ENCODE measurements at regions not wholly inside any gene's neighbourhood (a gene's known extent, or its start where the extent isn't known, plus 50 kb on each side); places are given as distances from the start of the nearest gene placed in this dataset.

DNA sequence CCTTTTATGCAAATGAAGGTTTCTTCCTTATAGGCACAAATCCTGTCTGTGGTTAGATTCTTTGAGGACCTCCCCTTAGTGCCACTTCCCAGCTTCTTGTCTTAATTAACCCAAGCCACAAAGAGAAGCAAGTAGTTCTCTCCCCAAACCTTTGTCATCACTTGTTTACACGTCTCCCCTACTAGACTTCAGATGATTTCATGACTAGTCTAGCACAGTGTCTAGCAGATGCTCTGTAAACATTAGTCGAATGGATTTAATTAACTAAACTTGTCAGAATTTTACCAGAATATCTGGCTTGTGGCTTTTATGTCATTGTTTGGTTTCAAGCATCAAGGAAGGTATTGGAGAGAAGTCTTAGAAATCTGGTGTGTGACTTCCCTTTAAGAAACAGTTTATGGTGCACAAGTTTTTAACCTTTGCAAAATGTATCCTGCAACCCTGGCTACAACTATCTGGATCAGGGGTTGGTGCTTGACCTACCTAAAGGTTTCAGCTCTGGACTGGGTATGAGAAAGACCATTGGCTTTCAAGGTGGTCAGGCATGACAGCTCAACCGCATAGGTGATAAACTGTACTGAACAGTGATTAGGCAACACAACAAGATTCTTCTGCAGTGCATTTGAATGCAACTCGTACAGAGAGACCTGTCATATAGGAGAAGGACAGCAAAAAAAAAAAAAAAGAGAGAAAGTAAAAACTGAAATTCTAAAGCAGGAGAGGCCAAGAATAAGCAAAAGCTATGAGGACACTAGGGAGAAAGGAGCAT is 93.2 kb upstream of the CCDC150 start:
- H3K27me3 ChIP-seq, result no peaks in the 10 kb centered on the region
- no peak for DNase-seq
- intact Hi-C loops (cut with DNase I), result no loop called here
- H3K4me1 ChIP-seq (replicated peaks in 1 of 2), result no peaks in the 10 kb centered on the region
- TF ChIP-seq CTCF (IDR thresholded peaks at IDR 0.05) (no peak), POLR2A (IDR thresholded peaks at IDR 0.05) (no peak)
- 77 to 90% (median 81%) methylated on average over 4 of the region's 4 CpGs for WGBS, 4 donors
- no peak overlapping the region for H3K27ac ChIP-seq
- no peaks in the 10 kb centered on the region for H3K9me3 ChIP-seq (replicated peaks in 1 of 3)
- H3K4me3 ChIP-seq, result no peak overlapping the region
- no peaks in the 10 kb centered on the region for H3K36me3 ChIP-seq (replicated peaks in 1 of 2)

GRCh38 chr2:196549052-196549451 is 90.5 kb upstream of the CCDC150 start:
- TF ChIP-seq CTCF (IDR thresholded peaks at IDR 0.05) (no peak), POLR2A (IDR thresholded peaks at IDR 0.05) (no peak)
- H3K9me3 ChIP-seq (replicated peaks in 1 of 3), result no peaks in the 10 kb centered on the region
- no peak overlapping the region for H3K4me3 ChIP-seq
- no peaks in the 10 kb centered on the region for H3K27me3 ChIP-seq
- no peaks in the 10 kb centered on the region for H3K36me3 ChIP-seq (replicated peaks in 1 of 2)
- no peaks in the 10 kb centered on the region for H3K4me1 ChIP-seq (replicated peaks in 1 of 2)
- intact Hi-C loops (cut with DNase I), result no loop called here
- no peak overlapping the region for H3K27ac ChIP-seq
- 88 to 94% (median 92%) methylated on average over 3 of the region's 3 CpGs for WGBS, 4 donors
- DNase-seq, result no peak

GRCh38 chr2:196551014-196551413 is 88.5 kb upstream of the CCDC150 start:
- intact Hi-C loops (cut with DNase I), result no loop called here
- no peak for TF ChIP-seq POLR2A (IDR thresholded peaks at IDR 0.05)
- no peak for TF ChIP-seq CTCF (IDR thresholded peaks at IDR 0.05)
- H3K27me3 ChIP-seq, result no peaks in the 10 kb centered on the region
- H3K4me3 ChIP-seq, result no peak overlapping the region
- no peak overlapping the region for H3K27ac ChIP-seq
- H3K4me1 ChIP-seq (replicated peaks in 1 of 2), result no peaks in the 10 kb centered on the region
- no peak for DNase-seq
- no peaks in the 10 kb centered on the region for H3K36me3 ChIP-seq (replicated peaks in 1 of 2)
- H3K9me3 ChIP-seq (replicated peaks in 1 of 3), result no peaks in the 10 kb centered on the region

DNA sequence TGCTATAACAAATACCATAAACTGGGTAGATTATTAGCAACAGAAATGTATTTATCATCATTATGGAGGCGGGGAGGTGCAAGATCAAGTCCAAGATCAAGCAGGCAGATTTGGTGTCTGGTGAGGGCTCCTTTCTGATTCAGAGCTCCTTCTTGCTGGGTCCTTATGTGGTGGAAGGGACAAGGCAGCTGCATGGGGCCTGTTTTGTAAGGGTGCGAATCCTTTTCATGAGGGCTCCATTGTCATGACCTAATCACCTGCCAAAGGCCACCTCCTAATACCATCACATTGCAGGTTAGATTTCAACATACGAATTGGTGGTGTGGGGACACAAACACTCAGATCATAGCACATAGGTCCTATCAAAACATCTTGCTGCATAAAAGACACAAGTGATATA is 84.4 kb upstream of the CCDC150 start:
- Histone ChIP-seq H3K27ac (no peak overlapping the region), H3K27me3 (no peaks in the 10 kb centered on the region), H3K36me3 (replicated peaks in 1 of 2) (no peaks in the 10 kb centered on the region), H3K9me3 (replicated peaks in 1 of 3) (no peaks in the 10 kb centered on the region), H3K4me1 (replicated peaks in 1 of 2) (no peaks in the 10 kb centered on the region), H3K4me3 (no peak overlapping the region)
- intact Hi-C loops (cut with DNase I), result no loop called here
- DNase-seq, result no peak
- WGBS, 4 donors, result 88 to 97% (median 91%) methylated on average over 3 of the region's 3 CpGs
- TF ChIP-seq CTCF (IDR thresholded peaks at IDR 0.05) (no peak), POLR2A (IDR thresholded peaks at IDR 0.05) (no peak)

Data from adrenal gland (tissue), 9 donors.